HuH-7.5 (cell line): ENCODE measurements at regions not wholly inside any gene's neighbourhood (a gene's known extent, or its start where the extent isn't known, plus 50 kb on each side); places are given as distances from the start of the nearest gene placed in this dataset.

Source experiments
- DNase-seq: peaks from one replicate; pipeline ENCODE4 v3.0.0; 2011; ENCODE audit warnings: low spot score

GRCh38 chr3:154571553-154572226 is 141.7 kb upstream of the GPR149 start:
- DNase-seq = no peak

- DNase-seq = no peak
These were observed 138.1 kb upstream of the GPR149 start for GRCh38 chr3:154568064-154568463.

GRCh38 chr3:154559623-154560022 is 129.6 kb upstream of the GPR149 start:
- no peak for DNase-seq

GRCh38 chr3:154552338-154552737 is 122.3 kb upstream of the GPR149 start:
- DNase-seq = no peak

GRCh38 chr3:154549391-154549790 is 119.4 kb upstream of the GPR149 start:
- no peak for DNase-seq

- DNase-seq = no peak
These were observed 118.4 kb upstream of the GPR149 start for GRCh38 chr3:154548341-154548740.

- DNase-seq = no peak
These were observed 112.8 kb upstream of the GPR149 start for GRCh38 chr3:154542837-154543236.

- DNase-seq = no peak
These were observed 111.1 kb upstream of the GPR149 start for GRCh38 chr3:154540950-154541604.

GRCh38 chr3:154538566-154539360 is 108.8 kb upstream of the GPR149 start:
- no peak for DNase-seq

GRCh38 chr3:154536751-154537150 is 106.8 kb upstream of the GPR149 start:
- DNase-seq = no peak

- DNase-seq = no peak
These were observed 92.1 kb upstream of the GPR149 start for GRCh38 chr3:154522036-154522602.

GRCh38 chr3:154517404-154517803 is 87.4 kb upstream of the GPR149 start:
- no peak for DNase-seq

GRCh38 chr3:154515921-154516320 is 85.9 kb upstream of the GPR149 start:
- DNase-seq = no peak

- DNase-seq = no peak
These were observed 80.8 kb upstream of the GPR149 start for GRCh38 chr3:154510780-154511179.

- DNase-seq = no peak
These were observed 77.7 kb upstream of the GPR149 start for GRCh38 chr3:154507727-154508126.

GRCh38 chr3:154496978-154497377 is 67.0 kb upstream of the GPR149 start:
- no peak for DNase-seq

- DNase-seq = no peak
These were observed 66.5 kb upstream of the GPR149 start for GRCh38 chr3:154496540-154496939.

- DNase-seq = no peak
These were observed 57.0 kb upstream of the GPR149 start for GRCh38 chr3:154486949-154487348.

- no peak for DNase-seq
These were observed 52.5 kb upstream of the GPR149 start for GRCh38 chr3:154482507-154482906.

GRCh38 chr3:154480033-154480432 is 50.0 kb upstream of the GPR149 start:
- no peak for DNase-seq
